Prostate gland (tissue), 2 donors: ENCODE measurements at regions not wholly inside any gene's neighbourhood (a gene's known extent, or its start where the extent isn't known, plus 50 kb on each side); places are given as distances from the start of the nearest gene placed in this dataset.

ENCODE experiments used
- DNase-seq: peaks from one replicate; pipeline ENCODE4 v3.0.0-alpha.2; 2019; ENCODE audit warnings: low spot score
- H3K27ac ChIP-seq, 2 donors: fragments of 200-600 bp; sonication (generic); 2 replicates each; pipeline ENCODE4 v1.5.1; 2017 to 2019
- H3K27me3 ChIP-seq: fragments of 200-600 bp; sonication (generic); replicated peaks from 2 replicates; pipeline ENCODE4 v1.5.1; 2019; ENCODE audit not compliant: insufficient read depth
- H3K36me3 ChIP-seq, 2 donors: fragments of 200-600 bp; sonication (generic); 1 replicate in 1 of 2; 2 replicates in 1 of 2; pipeline versions ENCODE4 v1.5.1 to v1.8.1; 2017 to 2019
- H3K4me1 ChIP-seq: fragments of 200-600 bp; sonication (generic); replicated peaks from 2 replicates; pipeline ENCODE4 v1.5.1; 2019
- H3K4me3 ChIP-seq, 2 donors: fragments of 200-600 bp; sonication (generic); 2 replicates each; pipeline ENCODE4 v1.5.1; 2017 to 2019
- H3K9me3 ChIP-seq: fragments of 200-600 bp; sonication (generic); 2 replicates; pipeline ENCODE4 v1.5.1; 2017
- POLR2A ChIP-seq: fragments of 450-650 bp; IDR thresholded peaks from one replicate; pipeline ENCODE4 v1.6.1; 2016; ENCODE audit warnings: antibody characterized with exemption, mild to moderate bottlenecking
- POLR2AphosphoS5 ChIP-seq: sonication (generic); formaldehyde crosslinking; IDR thresholded peaks from one replicate; pipeline ENCODE4 v1.6.1; 2017; ENCODE audit warnings: antibody characterized with exemption
- WGBS: methylation state at CpG from one replicate; pipeline ENCODE4 v1.1.5; 2018; 5-methylcytosine and 5-hydroxymethylcytosine counted together
- intact Hi-C: fragments of 100-400 bp; cut with DNase I; formaldehyde crosslinking; loops from one replicate; pipeline ENCODE4 v1.14.2; 2022
- TF ChIP-seq, protein P1 (sequence below), 4 experiments: fragments of 200-600 bp in 2 of 4; fragments of 450-650 bp in 2 of 4; sonication (generic) in 2 of 4; IDR thresholded peaks; 1 replicate in 3 of 4; 2 replicates in 1 of 4; pipeline ENCODE4 v1.5.1; 2016 to 2019; ENCODE audit warnings: antibody characterized with exemption in 4 of 4, mild to moderate bottlenecking in 2 of 4, moderate library complexity in 2 of 4

DNA sequence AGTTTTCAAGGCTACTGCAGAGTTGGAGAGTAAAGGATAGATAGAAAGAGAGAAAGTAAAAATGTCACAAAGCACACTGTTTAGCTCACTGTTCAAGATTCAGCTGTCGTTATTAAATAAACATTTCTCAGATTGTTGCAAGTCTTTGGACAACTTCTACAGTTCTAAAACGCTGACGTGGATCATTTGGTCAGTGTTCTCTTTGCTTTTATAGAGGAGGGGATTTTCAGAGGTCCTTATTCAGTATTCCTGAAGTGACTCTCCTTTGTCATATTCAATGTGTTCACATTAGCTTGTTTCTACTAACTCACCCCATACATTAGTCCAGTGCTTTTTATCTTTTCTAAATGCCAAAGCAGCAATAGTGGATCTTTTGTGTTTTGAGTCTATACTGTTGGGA is 154.7 kb upstream of the ARGLU1 start:
- no peaks in the 10 kb centered on the region for H3K9me3 ChIP-seq
- no peak overlapping the region for H3K4me3 ChIP-seq
- intact Hi-C loops: no loop called here
- no peaks in the 10 kb centered on the region for H3K36me3 ChIP-seq
- H3K27ac ChIP-seq: no peak overlapping the region
- DNase-seq: no peak
- H3K27me3 ChIP-seq: no peaks in the 10 kb centered on the region
- H3K4me1 ChIP-seq: no peaks in the 10 kb centered on the region
- TF ChIP-seq POLR2AphosphoS5 (no peak), POLR2A (no peak)
- TF ChIP-seq, protein P1, sequence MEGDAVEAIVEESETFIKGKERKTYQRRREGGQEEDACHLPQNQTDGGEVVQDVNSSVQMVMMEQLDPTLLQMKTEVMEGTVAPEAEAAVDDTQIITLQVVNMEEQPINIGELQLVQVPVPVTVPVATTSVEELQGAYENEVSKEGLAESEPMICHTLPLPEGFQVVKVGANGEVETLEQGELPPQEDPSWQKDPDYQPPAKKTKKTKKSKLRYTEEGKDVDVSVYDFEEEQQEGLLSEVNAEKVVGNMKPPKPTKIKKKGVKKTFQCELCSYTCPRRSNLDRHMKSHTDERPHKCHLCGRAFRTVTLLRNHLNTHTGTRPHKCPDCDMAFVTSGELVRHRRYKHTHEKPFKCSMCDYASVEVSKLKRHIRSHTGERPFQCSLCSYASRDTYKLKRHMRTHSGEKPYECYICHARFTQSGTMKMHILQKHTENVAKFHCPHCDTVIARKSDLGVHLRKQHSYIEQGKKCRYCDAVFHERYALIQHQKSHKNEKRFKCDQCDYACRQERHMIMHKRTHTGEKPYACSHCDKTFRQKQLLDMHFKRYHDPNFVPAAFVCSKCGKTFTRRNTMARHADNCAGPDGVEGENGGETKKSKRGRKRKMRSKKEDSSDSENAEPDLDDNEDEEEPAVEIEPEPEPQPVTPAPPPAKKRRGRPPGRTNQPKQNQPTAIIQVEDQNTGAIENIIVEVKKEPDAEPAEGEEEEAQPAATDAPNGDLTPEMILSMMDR (IDR thresholded peaks at IDR 0.05): no peak
- 30% methylated on average over 3 of the region's 3 CpGs for WGBS

DNA sequence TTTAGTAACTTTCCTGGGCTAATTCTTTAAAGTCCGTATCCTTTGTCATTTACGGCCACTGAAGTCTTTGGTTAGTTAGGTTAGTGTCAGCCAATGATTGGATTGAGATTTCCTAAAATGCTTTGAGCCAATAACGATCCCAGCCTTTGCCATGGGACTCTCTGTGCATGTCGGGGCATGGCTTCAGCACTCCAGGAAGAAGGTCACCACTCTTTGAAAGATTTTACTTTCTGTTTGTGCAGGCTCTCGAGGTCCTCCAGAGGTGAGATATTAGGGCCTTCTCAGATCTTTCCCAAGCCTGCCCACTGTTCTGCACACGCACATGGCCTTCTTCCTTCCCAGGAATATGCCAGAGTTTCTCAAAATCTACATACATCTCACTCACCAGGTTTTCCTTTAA is 153.7 kb upstream of the ARGLU1 start:
- TF ChIP-seq, protein P1 (IDR thresholded peaks at IDR 0.05): no peak
- no peak for TF ChIP-seq POLR2A
- TF ChIP-seq POLR2AphosphoS5: no peak
- H3K27ac ChIP-seq: no peak overlapping the region
- no peaks in the 10 kb centered on the region for H3K36me3 ChIP-seq
- 88% methylated on average over 6 of the region's 6 CpGs for WGBS
- DNase-seq: no peak
- no peaks in the 10 kb centered on the region for H3K9me3 ChIP-seq
- H3K4me3 ChIP-seq: no peak overlapping the region
- intact Hi-C loops: no loop called here
- H3K4me1 ChIP-seq: no peaks in the 10 kb centered on the region
- H3K27me3 ChIP-seq: no peaks in the 10 kb centered on the region

DNA sequence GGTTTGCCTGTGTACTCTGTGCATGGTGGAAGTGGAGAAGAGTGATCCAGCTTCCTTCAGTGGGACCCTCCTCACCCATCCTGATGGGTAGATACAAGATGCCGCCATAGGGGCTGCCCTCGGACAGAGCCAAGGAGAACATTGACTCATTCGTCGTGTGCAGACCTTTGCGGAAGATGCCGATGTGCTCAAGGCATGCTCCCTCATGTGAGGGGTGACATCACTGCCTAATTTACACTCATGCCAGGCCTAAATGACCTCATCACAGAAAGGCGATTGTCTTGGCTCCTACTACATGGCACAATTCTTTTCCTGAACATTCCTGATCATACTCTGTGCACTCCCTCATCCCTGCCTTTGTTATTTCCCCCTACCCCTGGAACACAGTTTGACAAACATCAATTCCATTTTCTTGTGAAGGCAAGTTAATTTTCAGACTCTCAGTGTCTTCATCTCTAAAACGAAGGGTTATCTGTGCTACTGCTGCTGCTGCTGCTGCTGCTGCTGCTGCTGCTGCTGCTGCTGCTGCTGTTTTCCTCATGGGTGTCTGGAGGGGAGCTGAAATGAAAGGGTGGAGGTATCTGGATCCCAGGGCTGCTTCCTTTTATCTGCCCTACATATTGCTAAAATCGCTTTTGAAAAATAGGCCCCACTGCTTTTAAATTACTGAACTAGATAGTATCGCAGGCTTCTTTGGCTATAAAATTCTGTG is 146.5 kb upstream of the ARGLU1 start:
- no peaks in the 10 kb centered on the region for H3K4me1 ChIP-seq
- no peak overlapping the region for H3K27ac ChIP-seq
- H3K36me3 ChIP-seq: no peaks in the 10 kb centered on the region
- no peaks in the 10 kb centered on the region for H3K9me3 ChIP-seq
- H3K27me3 ChIP-seq: no peaks in the 10 kb centered on the region
- WGBS: 90% methylated on average over 10 of the region's 10 CpGs
- DNase-seq: no peak
- intact Hi-C loops: no loop called here
- H3K4me3 ChIP-seq: no peak overlapping the region
- TF ChIP-seq, protein P1 (IDR thresholded peaks at IDR 0.05): no peak
- TF ChIP-seq POLR2A (no peak), POLR2AphosphoS5 (no peak)

DNA sequence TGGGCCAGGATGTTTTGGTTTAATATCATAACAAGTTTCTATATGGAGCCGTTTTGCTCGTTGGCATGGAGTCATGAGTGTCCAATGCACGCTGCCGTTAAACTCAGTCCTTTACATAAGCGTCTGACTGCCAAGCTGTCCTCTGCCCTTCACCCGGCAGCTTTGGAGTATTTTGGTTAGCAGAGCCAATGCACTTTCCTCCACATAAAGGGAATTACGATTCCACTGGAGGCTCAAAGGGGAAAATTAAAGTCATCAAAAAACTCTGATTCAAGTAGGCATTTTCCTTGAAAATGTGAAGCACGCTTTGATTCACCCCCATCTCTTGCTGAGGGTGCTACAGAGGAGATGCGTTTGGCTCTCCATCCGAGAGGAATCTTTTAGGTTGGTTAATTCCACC is 144.4 kb upstream of the ARGLU1 start:
- Histone ChIP-seq H3K4me1 (no peaks in the 10 kb centered on the region), H3K9me3 (no peaks in the 10 kb centered on the region), H3K27ac (no peak overlapping the region), H3K36me3 (no peaks in the 10 kb centered on the region), H3K27me3 (no peaks in the 10 kb centered on the region), H3K4me3 (no peak overlapping the region)
- intact Hi-C loops: no loop called here
- 72% methylated on average over 10 of the region's 10 CpGs for WGBS
- DNase-seq: no peak
- TF ChIP-seq POLR2AphosphoS5: no peak
- TF ChIP-seq POLR2A: no peak
- TF ChIP-seq, protein P1 (IDR thresholded peaks at IDR 0.05): no peak

DNA sequence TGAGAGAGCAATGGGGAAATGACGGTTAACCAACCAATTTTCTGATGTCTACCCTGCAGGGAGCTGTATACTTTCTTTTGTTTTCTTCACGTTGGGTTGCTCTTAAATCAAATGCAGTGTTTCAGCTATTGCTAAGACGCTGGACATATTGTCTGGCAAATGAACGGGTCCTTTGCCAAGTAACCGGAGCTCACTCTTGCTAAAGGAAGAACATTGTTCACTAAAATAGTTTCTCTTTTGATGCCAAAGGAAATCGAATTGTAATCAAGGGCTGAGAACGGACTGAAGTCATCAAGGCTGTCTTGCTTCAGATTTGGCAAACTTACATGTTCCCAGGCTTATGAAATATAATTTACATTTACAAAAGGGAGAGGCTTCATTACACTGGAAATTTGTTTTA is 142.3 kb upstream of the ARGLU1 start:
- TF ChIP-seq, protein P1 (IDR thresholded peaks at IDR 0.05): no peak
- no peak for TF ChIP-seq POLR2AphosphoS5
- TF ChIP-seq POLR2A: no peak
- intact Hi-C loops: no loop called here
- Histone ChIP-seq H3K27me3 (no peaks in the 10 kb centered on the region), H3K4me1 (no peaks in the 10 kb centered on the region), H3K27ac (no peak overlapping the region), H3K36me3 (no peaks in the 10 kb centered on the region), H3K4me3 (no peak overlapping the region), H3K9me3 (no peaks in the 10 kb centered on the region)
- 14% methylated on average over 7 of the region's 7 CpGs for WGBS
- no peak for DNase-seq
